Adrenal gland (tissue), 5 donors: ENCODE measurements at regions not wholly inside any gene's neighbourhood (a gene's known extent, or its start where the extent isn't known, plus 50 kb on each side); places are given as distances from the start of the nearest gene placed in this dataset.
"Not testable (repeated sequence)": the region's sequence is repeated elsewhere in the genome, so short reads cannot be mapped to it uniquely, and the experiment has no call there.

Experiments
- POLR2A ChIP-seq, 2 donors: fragments of 450-650 bp; IDR thresholded peaks; one replicate each; pipeline ENCODE4 v1.6.1; 2017; ENCODE audit warnings: antibody characterized with exemption in 2 of 2, mild to moderate bottlenecking in 2 of 2, moderate library complexity in 1 of 2
- TF ChIP-seq, protein P1 (sequence below), 6 experiments: fragments of 450-650 bp in 4 of 6; fragments of 200-600 bp in 2 of 6; sonication (generic) in 1 of 6; IDR thresholded peaks; 1 replicate in 5 of 6; 2 replicates in 1 of 6; pipeline versions ENCODE4 v1.5.1 to v1.8.0; 2016 to 2021; ENCODE audit warnings: antibody characterized with exemption in 6 of 6, mild to moderate bottlenecking in 2 of 6, moderate library complexity in 1 of 6
- donor health status: DM: no; HTN: no; CAD: no.

DNA sequence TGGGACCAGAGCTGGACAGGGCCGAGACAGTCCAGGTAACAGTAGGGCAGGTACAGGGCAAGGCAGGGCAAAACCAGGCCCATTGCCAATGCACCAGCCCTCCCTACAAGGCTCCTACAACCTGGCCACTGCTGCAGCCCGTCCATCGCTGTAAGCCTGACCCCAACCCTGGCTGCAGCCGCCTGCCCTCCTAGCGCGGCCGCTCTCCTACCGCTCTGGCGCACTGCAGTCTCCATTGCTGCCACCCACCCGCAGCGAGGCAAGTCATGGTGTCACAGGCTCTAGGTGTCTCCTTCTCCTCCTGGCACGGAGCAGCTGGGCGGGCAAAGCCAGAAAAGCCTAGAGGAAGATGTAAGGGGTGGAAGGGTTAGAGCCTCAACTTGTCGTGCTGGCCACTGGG is 402.6 kb downstream of the ZNF33B start:
- not testable (repeated sequence) for TF ChIP-seq POLR2A (IDR thresholded peaks at IDR 0.05)
- TF ChIP-seq, protein P1, sequence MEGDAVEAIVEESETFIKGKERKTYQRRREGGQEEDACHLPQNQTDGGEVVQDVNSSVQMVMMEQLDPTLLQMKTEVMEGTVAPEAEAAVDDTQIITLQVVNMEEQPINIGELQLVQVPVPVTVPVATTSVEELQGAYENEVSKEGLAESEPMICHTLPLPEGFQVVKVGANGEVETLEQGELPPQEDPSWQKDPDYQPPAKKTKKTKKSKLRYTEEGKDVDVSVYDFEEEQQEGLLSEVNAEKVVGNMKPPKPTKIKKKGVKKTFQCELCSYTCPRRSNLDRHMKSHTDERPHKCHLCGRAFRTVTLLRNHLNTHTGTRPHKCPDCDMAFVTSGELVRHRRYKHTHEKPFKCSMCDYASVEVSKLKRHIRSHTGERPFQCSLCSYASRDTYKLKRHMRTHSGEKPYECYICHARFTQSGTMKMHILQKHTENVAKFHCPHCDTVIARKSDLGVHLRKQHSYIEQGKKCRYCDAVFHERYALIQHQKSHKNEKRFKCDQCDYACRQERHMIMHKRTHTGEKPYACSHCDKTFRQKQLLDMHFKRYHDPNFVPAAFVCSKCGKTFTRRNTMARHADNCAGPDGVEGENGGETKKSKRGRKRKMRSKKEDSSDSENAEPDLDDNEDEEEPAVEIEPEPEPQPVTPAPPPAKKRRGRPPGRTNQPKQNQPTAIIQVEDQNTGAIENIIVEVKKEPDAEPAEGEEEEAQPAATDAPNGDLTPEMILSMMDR (IDR thresholded peaks at IDR 0.05): not testable (repeated sequence)
